ENCODE measurements at regions not wholly inside any gene's neighbourhood (a gene's known extent, or its start where the extent isn't known, plus 50 kb on each side); places are given as distances from the start of the nearest gene placed in this dataset.

GRCh38 chr9:135340143-135340655, 139.4 kb upstream of the PPP1R26 start:
- DNase-seq (ENCODE audit: low spot score) = no peak

- DNase-seq (ENCODE audit: low spot score) = no peak
Measured at GRCh38 chr9:135340726-135341475, 138.7 kb upstream of the PPP1R26 start.

GRCh38 chr9:135341612-135342169, 137.9 kb upstream of the PPP1R26 start:
- DNase-seq (ENCODE audit: low spot score) = no peak

- no peak for DNase-seq (ENCODE audit: low spot score)
Measured at GRCh38 chr9:135342206-135343130, 137.1 kb upstream of the PPP1R26 start.

GRCh38 chr9:135343136-135343535, 136.4 kb upstream of the PPP1R26 start:
- DNase-seq (ENCODE audit: low spot score) = no peak

- peak; percentile 42 for DNase-seq (ENCODE audit: low spot score)
Measured at GRCh38 chr9:135343837-135344522, 135.6 kb upstream of the PPP1R26 start.

- no peak for DNase-seq (ENCODE audit: low spot score)
Measured at GRCh38 chr9:135344523-135344901, 135.1 kb upstream of the PPP1R26 start.

- no peak for DNase-seq (ENCODE audit: low spot score)
Measured at GRCh38 chr9:135344915-135345500, 134.6 kb upstream of the PPP1R26 start.

GRCh38 chr9:135345775-135346433, 133.7 kb upstream of the PPP1R26 start:
- DNase-seq (ENCODE audit: low spot score) = no peak

- no peak for DNase-seq (ENCODE audit: low spot score)
Measured at GRCh38 chr9:135346438-135347050, 133.0 kb upstream of the PPP1R26 start.

- no peak for DNase-seq (ENCODE audit: low spot score)
Measured at GRCh38 chr9:135347461-135347860, 132.1 kb upstream of the PPP1R26 start.

- no peak for DNase-seq (ENCODE audit: low spot score)
Measured at GRCh38 chr9:135348076-135348787, 131.3 kb upstream of the PPP1R26 start.

- no peak for DNase-seq (ENCODE audit: low spot score)
Measured at GRCh38 chr9:135348788-135349150, 130.8 kb upstream of the PPP1R26 start.

- DNase-seq (ENCODE audit: low spot score) = no peak
Measured at GRCh38 chr9:135349212-135350002, 130.2 kb upstream of the PPP1R26 start.

- no peak for DNase-seq (ENCODE audit: low spot score)
Measured at GRCh38 chr9:135350003-135350315, 129.6 kb upstream of the PPP1R26 start.

- no peak for DNase-seq (ENCODE audit: low spot score)
Measured at GRCh38 chr9:135353935-135354334, 125.6 kb upstream of the PPP1R26 start.

GRCh38 chr9:135355521-135356011, 124.0 kb upstream of the PPP1R26 start:
- no peak for DNase-seq (ENCODE audit: low spot score)

GRCh38 chr9:135356021-135356420, 123.6 kb upstream of the PPP1R26 start:
- DNase-seq (ENCODE audit: low spot score) = no peak

- no peak for DNase-seq (ENCODE audit: low spot score)
Measured at GRCh38 chr9:135356796-135357195, 122.8 kb upstream of the PPP1R26 start.

Data from mucosa of gallbladder (tissue), 1 donor.